ENCODE measurements at regions not wholly inside any gene's neighbourhood (a gene's known extent, or its start where the extent isn't known, plus 50 kb on each side); places are given as distances from the start of the nearest gene placed in this dataset.

DNA sequence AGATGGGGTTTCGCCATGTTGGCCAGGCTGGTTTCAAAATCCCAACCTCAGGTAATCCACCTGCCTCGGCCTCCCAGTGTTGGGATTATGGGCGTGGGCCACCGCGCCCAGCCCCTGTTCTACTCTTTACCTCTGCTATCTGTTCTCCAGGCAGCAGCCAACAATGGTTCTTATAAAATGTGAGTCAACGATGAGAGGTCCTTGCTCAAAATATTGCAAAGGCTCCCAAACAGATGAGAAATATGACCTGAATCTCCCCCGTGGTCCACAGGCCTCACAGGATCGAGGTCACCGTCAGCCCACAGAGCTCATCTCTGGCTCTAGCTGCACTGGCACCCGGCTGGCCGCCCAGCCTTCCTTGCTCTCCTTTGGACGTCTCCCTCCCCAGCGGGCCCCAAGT, 62.0 kb upstream of the EGFR start:
- H3K27ac Mint-ChIP-seq (ENCODE audit: unreplicated experiment): no peak overlapping the region
- H3K4me1 Mint-ChIP-seq (ENCODE audit: unreplicated experiment): peaks cover 3% of the 10 kb centered on the region
- TF ChIP-seq, protein P1, sequence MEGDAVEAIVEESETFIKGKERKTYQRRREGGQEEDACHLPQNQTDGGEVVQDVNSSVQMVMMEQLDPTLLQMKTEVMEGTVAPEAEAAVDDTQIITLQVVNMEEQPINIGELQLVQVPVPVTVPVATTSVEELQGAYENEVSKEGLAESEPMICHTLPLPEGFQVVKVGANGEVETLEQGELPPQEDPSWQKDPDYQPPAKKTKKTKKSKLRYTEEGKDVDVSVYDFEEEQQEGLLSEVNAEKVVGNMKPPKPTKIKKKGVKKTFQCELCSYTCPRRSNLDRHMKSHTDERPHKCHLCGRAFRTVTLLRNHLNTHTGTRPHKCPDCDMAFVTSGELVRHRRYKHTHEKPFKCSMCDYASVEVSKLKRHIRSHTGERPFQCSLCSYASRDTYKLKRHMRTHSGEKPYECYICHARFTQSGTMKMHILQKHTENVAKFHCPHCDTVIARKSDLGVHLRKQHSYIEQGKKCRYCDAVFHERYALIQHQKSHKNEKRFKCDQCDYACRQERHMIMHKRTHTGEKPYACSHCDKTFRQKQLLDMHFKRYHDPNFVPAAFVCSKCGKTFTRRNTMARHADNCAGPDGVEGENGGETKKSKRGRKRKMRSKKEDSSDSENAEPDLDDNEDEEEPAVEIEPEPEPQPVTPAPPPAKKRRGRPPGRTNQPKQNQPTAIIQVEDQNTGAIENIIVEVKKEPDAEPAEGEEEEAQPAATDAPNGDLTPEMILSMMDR (IDR thresholded peaks at IDR 0.05): no peak
- H3K27me3 Mint-ChIP-seq (ENCODE audit: unreplicated experiment): no peaks in the 10 kb centered on the region
- H3K36me3 Mint-ChIP-seq (ENCODE audit: unreplicated experiment): no peaks in the 10 kb centered on the region
- H3K9me3 Mint-ChIP-seq (ENCODE audit: unreplicated experiment): no peaks in the 10 kb centered on the region
- DNase-seq (ENCODE audit: extremely low spot score, unreplicated experiment): no peak
- H3K4me3 Mint-ChIP-seq (ENCODE audit: unreplicated experiment): no peak overlapping the region

GRCh38 chr7:54960517-54960916, 58.3 kb upstream of the EGFR start:
- no peaks in the 10 kb centered on the region for H3K9me3 Mint-ChIP-seq (ENCODE audit: unreplicated experiment)
- H3K36me3 Mint-ChIP-seq (ENCODE audit: unreplicated experiment): no peaks in the 10 kb centered on the region
- TF ChIP-seq, protein P1 (IDR thresholded peaks at IDR 0.05): no peak
- H3K4me1 Mint-ChIP-seq (ENCODE audit: unreplicated experiment): no peaks in the 10 kb centered on the region
- no peak for DNase-seq (ENCODE audit: extremely low spot score, unreplicated experiment)
- H3K27ac Mint-ChIP-seq (ENCODE audit: unreplicated experiment): no peak overlapping the region
- no peak overlapping the region for H3K4me3 Mint-ChIP-seq (ENCODE audit: unreplicated experiment)
- H3K27me3 Mint-ChIP-seq (ENCODE audit: unreplicated experiment): no peaks in the 10 kb centered on the region

DNA sequence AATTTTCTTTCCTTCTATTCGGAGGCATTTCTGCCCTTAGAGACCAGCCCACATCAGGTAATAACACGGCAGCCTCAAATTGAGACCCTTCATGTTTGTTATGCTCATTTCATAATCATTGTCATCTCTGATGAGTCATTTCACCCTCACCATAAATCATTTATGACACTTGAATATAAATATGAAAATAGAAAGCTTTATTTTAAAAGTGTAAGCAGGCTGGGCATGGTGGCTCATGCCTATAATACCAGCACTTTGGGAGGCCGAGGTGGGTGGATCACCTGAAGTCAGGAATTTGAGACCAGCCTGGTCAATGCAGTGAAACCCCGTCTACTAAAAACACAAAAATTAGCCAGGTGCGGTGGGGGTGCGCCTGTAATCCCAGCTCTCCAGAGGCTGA, 57.4 kb upstream of the EGFR start:
- no peaks in the 10 kb centered on the region for H3K36me3 Mint-ChIP-seq (ENCODE audit: unreplicated experiment)
- TF ChIP-seq, protein P1 (IDR thresholded peaks at IDR 0.05): no peak
- DNase-seq (ENCODE audit: extremely low spot score, unreplicated experiment): no peak
- no peaks in the 10 kb centered on the region for H3K4me1 Mint-ChIP-seq (ENCODE audit: unreplicated experiment)
- H3K27me3 Mint-ChIP-seq (ENCODE audit: unreplicated experiment): no peaks in the 10 kb centered on the region
- no peak overlapping the region for H3K4me3 Mint-ChIP-seq (ENCODE audit: unreplicated experiment)
- no peak overlapping the region for H3K27ac Mint-ChIP-seq (ENCODE audit: unreplicated experiment)
- no peaks in the 10 kb centered on the region for H3K9me3 Mint-ChIP-seq (ENCODE audit: unreplicated experiment)

GRCh38 chr7:54963155-54963554, 55.7 kb upstream of the EGFR start:
- DNase-seq (ENCODE audit: extremely low spot score, unreplicated experiment): no peak
- TF ChIP-seq, protein P1 (IDR thresholded peaks at IDR 0.05): no peak
- no peaks in the 10 kb centered on the region for H3K36me3 Mint-ChIP-seq (ENCODE audit: unreplicated experiment)
- H3K9me3 Mint-ChIP-seq (ENCODE audit: unreplicated experiment): no peaks in the 10 kb centered on the region
- H3K27ac Mint-ChIP-seq (ENCODE audit: unreplicated experiment): no peak overlapping the region
- H3K4me3 Mint-ChIP-seq (ENCODE audit: unreplicated experiment): no peak overlapping the region
- no peaks in the 10 kb centered on the region for H3K4me1 Mint-ChIP-seq (ENCODE audit: unreplicated experiment)
- H3K27me3 Mint-ChIP-seq (ENCODE audit: unreplicated experiment): no peaks in the 10 kb centered on the region

GRCh38 chr7:54964136-54964535, 54.7 kb upstream of the EGFR start:
- no peak for DNase-seq (ENCODE audit: extremely low spot score, unreplicated experiment)
- no peak overlapping the region for H3K27ac Mint-ChIP-seq (ENCODE audit: unreplicated experiment)
- no peaks in the 10 kb centered on the region for H3K36me3 Mint-ChIP-seq (ENCODE audit: unreplicated experiment)
- H3K4me1 Mint-ChIP-seq (ENCODE audit: unreplicated experiment): no peaks in the 10 kb centered on the region
- TF ChIP-seq, protein P1 (IDR thresholded peaks at IDR 0.05): no peak
- H3K27me3 Mint-ChIP-seq (ENCODE audit: unreplicated experiment): no peaks in the 10 kb centered on the region
- no peaks in the 10 kb centered on the region for H3K9me3 Mint-ChIP-seq (ENCODE audit: unreplicated experiment)
- no peak overlapping the region for H3K4me3 Mint-ChIP-seq (ENCODE audit: unreplicated experiment)

All from osteocyte (in vitro differentiated cells).